ENCODE measurements at regions not wholly inside any gene's neighbourhood (a gene's known extent, or its start where the extent isn't known, plus 50 kb on each side); places are given as distances from the start of the nearest gene placed in this dataset.

DNA sequence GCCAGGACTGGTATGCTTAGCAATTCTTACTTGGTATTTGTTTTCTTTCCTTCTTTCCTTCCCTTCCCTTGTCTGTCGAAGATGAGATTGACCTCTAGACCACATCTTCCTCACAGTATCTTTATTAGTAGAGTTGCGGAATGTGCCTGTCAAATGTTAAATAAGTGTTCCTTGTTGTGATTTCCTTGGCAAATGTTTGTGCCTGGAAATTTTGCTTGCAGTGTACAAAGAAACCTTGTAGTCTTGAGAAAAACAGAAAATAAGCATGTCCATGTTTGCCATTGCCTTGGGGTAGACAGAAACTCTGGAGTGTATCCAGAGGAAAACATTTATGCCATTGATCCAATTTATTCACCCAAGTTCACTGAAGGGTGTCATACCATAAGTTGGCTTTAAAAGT, 79.5 kb upstream of the ZNF385D start:
- Mint-ChIP-seq H3K36me3 (ENCODE audit: insufficient read depth, unreplicated experiment) (no peaks in the 10 kb centered on the region), H3K4me3 (ENCODE audit: unreplicated experiment) (no peak overlapping the region), H3K27me3 (ENCODE audit: insufficient read depth, unreplicated experiment) (peaks cover 7% of the 10 kb centered on the region), H3K27ac (ENCODE audit: unreplicated experiment) (no peak overlapping the region), H3K9me3 (ENCODE audit: unreplicated experiment) (no peaks in the 10 kb centered on the region), H3K4me1 (ENCODE audit: low read depth, unreplicated experiment) (no peaks in the 10 kb centered on the region)
- intact Hi-C loops (cut with micrococcal nuclease; ENCODE audit: unreplicated experiment) = loop anchor here (5.0 kb wide), 1 partner anchor 78 kb away; the partner anchor contains the start of gene ZNF385D
- POLR2A ChIA-PET = no interaction called here
- Histone ChIP-seq H3K9me3 (no peaks in the 10 kb centered on the region), H3K27me3 (replicated peaks; ENCODE audit: control insufficient read depth, insufficient read depth, low read length) (no peaks in the 10 kb centered on the region), H3K4me3 (ENCODE audit: low read depth, low read length) (no peak overlapping the region), H3K36me3 (ENCODE audit: control insufficient read depth, insufficient read depth, low read length) (no peaks in the 10 kb centered on the region), H3K4me1 (no peaks in the 10 kb centered on the region)
- TF ChIP-seq, protein P1, sequence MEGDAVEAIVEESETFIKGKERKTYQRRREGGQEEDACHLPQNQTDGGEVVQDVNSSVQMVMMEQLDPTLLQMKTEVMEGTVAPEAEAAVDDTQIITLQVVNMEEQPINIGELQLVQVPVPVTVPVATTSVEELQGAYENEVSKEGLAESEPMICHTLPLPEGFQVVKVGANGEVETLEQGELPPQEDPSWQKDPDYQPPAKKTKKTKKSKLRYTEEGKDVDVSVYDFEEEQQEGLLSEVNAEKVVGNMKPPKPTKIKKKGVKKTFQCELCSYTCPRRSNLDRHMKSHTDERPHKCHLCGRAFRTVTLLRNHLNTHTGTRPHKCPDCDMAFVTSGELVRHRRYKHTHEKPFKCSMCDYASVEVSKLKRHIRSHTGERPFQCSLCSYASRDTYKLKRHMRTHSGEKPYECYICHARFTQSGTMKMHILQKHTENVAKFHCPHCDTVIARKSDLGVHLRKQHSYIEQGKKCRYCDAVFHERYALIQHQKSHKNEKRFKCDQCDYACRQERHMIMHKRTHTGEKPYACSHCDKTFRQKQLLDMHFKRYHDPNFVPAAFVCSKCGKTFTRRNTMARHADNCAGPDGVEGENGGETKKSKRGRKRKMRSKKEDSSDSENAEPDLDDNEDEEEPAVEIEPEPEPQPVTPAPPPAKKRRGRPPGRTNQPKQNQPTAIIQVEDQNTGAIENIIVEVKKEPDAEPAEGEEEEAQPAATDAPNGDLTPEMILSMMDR (IDR thresholded peaks at IDR 0.05; ENCODE audit: insufficient read depth in 1 of 2, low read depth in 1 of 2, low read length in 1 of 2, severe bottlenecking in 1 of 2, unreplicated experiment in 1 of 2) = no peak
- BruUV-seq (replicated peaks) = no TSS peak
- no peak for DNase-seq
- CTCF ChIA-PET = no interaction called here

DNA sequence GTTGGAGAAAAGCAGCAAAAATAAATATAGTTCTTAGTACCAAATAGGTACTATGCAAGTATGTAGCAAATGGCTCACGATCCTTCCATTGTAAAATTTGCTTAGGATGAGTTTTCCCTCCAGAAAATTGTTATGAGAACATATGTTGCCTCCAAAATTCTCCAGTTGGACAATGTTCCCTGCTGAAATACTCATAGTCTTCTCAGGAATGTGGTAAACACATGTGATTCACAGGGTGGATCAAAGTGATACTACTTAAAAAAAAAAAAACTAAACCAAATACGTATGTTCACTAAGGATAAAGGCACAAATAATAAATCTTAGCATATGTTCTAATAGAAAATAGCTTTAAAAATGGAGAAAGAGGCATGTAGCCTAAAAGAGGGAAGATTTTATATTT, 84.3 kb upstream of the ZNF385D start:
- TF ChIP-seq, protein P1 (IDR thresholded peaks at IDR 0.05; ENCODE audit: insufficient read depth in 1 of 2, low read depth in 1 of 2, low read length in 1 of 2, severe bottlenecking in 1 of 2, unreplicated experiment in 1 of 2) = no peak
- H3K9me3 ChIP-seq = no peaks in the 10 kb centered on the region
- no peak overlapping the region for H3K4me3 ChIP-seq (ENCODE audit: low read depth, low read length)
- Mint-ChIP-seq H3K4me3 (ENCODE audit: unreplicated experiment) (no peak overlapping the region), H3K27me3 (ENCODE audit: insufficient read depth, unreplicated experiment) (peaks cover 2% of the 10 kb centered on the region), H3K9me3 (ENCODE audit: unreplicated experiment) (no peaks in the 10 kb centered on the region), H3K4me1 (ENCODE audit: low read depth, unreplicated experiment) (no peaks in the 10 kb centered on the region), H3K36me3 (ENCODE audit: insufficient read depth, unreplicated experiment) (no peaks in the 10 kb centered on the region), H3K27ac (ENCODE audit: unreplicated experiment) (no peak overlapping the region)
- POLR2A ChIA-PET = no interaction called here
- intact Hi-C loops (cut with micrococcal nuclease; ENCODE audit: unreplicated experiment) = no loop called here
- no peak for DNase-seq
- H3K4me1 ChIP-seq = no peaks in the 10 kb centered on the region
- BruUV-seq (replicated peaks) = no TSS peak
- CTCF ChIA-PET = no interaction called here
- no peaks in the 10 kb centered on the region for H3K27me3 ChIP-seq (replicated peaks; ENCODE audit: control insufficient read depth, insufficient read depth, low read length)
- H3K36me3 ChIP-seq (ENCODE audit: control insufficient read depth, insufficient read depth, low read length) = no peaks in the 10 kb centered on the region

GRCh38 chr3:21836227-21836626, 85.2 kb upstream of the ZNF385D start:
- CTCF ChIA-PET = no interaction called here
- Histone ChIP-seq H3K27me3 (replicated peaks; ENCODE audit: control insufficient read depth, insufficient read depth, low read length) (no peaks in the 10 kb centered on the region), H3K4me1 (no peaks in the 10 kb centered on the region), H3K4me3 (ENCODE audit: low read depth, low read length) (no peak overlapping the region), H3K36me3 (ENCODE audit: control insufficient read depth, insufficient read depth, low read length) (no peaks in the 10 kb centered on the region), H3K9me3 (no peaks in the 10 kb centered on the region)
- no peaks in the 10 kb centered on the region for H3K4me1 Mint-ChIP-seq (ENCODE audit: low read depth, unreplicated experiment)
- no peak overlapping the region for H3K27ac Mint-ChIP-seq (ENCODE audit: unreplicated experiment)
- peaks cover 2% of the 10 kb centered on the region for H3K27me3 Mint-ChIP-seq (ENCODE audit: insufficient read depth, unreplicated experiment)
- no TSS peak for BruUV-seq (replicated peaks)
- POLR2A ChIA-PET = no interaction called here
- H3K9me3 Mint-ChIP-seq (ENCODE audit: unreplicated experiment) = no peaks in the 10 kb centered on the region
- no peak overlapping the region for H3K4me3 Mint-ChIP-seq (ENCODE audit: unreplicated experiment)
- intact Hi-C loops (cut with micrococcal nuclease; ENCODE audit: unreplicated experiment) = no loop called here
- no peak for DNase-seq
- TF ChIP-seq, protein P1 (IDR thresholded peaks at IDR 0.05; ENCODE audit: insufficient read depth in 1 of 2, low read depth in 1 of 2, low read length in 1 of 2, severe bottlenecking in 1 of 2, unreplicated experiment in 1 of 2) = no peak
- no peaks in the 10 kb centered on the region for H3K36me3 Mint-ChIP-seq (ENCODE audit: insufficient read depth, unreplicated experiment)

Measured in Caco-2 (cell line).